ENCODE measurements at regions not wholly inside any gene's neighbourhood (a gene's known extent, or its start where the extent isn't known, plus 50 kb on each side); places are given as distances from the start of the nearest gene placed in this dataset.

DNA sequence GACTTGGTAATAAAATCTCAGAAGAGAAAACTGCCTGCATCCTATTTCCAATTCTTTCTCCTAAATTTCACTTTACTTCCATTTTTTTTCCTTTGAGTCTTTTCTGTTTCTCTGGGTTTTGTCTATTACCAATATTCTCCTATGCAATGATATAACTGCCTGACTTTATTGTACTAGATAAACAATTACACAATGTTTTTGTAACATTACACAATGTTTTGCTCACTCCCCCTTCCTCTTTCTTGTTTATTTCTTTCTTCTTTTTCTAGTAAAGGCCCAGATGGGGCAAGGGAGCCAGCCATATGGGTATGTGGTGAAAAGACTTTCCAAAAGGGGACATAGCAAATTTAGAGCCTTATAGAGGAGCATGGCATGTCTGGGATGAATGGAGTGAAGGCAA, 278.7 kb upstream of the PHYHIPL start:
- TF ChIP-seq, protein P1, sequence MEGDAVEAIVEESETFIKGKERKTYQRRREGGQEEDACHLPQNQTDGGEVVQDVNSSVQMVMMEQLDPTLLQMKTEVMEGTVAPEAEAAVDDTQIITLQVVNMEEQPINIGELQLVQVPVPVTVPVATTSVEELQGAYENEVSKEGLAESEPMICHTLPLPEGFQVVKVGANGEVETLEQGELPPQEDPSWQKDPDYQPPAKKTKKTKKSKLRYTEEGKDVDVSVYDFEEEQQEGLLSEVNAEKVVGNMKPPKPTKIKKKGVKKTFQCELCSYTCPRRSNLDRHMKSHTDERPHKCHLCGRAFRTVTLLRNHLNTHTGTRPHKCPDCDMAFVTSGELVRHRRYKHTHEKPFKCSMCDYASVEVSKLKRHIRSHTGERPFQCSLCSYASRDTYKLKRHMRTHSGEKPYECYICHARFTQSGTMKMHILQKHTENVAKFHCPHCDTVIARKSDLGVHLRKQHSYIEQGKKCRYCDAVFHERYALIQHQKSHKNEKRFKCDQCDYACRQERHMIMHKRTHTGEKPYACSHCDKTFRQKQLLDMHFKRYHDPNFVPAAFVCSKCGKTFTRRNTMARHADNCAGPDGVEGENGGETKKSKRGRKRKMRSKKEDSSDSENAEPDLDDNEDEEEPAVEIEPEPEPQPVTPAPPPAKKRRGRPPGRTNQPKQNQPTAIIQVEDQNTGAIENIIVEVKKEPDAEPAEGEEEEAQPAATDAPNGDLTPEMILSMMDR (IDR thresholded peaks at IDR 0.05) = no peak
- TF ChIP-seq POLR2A (IDR thresholded peaks at IDR 0.05) = no peak

Data from heart left ventricle (tissue), 13 donors.